ENCODE measurements at regions not wholly inside any gene's neighbourhood (a gene's known extent, or its start where the extent isn't known, plus 50 kb on each side); places are given as distances from the start of the nearest gene placed in this dataset.

- TF ChIP-seq CTCF (IDR thresholded peaks at IDR 0.05; ENCODE audit: low read length) = no peak
- TF ChIP-seq EZH2 (IDR thresholded peaks at IDR 0.05; ENCODE audit: borderline replicate concordance, low read length) = no peak
Observed at GRCh38 chr13:50340146-50340545, 324.9 kb downstream of the KCNRG start.

Data from OCI-LY1 (cell line).